ENCODE measurements at regions not wholly inside any gene's neighbourhood (a gene's known extent, or its start where the extent isn't known, plus 50 kb on each side); places are given as distances from the start of the nearest gene placed in this dataset.

DNA sequence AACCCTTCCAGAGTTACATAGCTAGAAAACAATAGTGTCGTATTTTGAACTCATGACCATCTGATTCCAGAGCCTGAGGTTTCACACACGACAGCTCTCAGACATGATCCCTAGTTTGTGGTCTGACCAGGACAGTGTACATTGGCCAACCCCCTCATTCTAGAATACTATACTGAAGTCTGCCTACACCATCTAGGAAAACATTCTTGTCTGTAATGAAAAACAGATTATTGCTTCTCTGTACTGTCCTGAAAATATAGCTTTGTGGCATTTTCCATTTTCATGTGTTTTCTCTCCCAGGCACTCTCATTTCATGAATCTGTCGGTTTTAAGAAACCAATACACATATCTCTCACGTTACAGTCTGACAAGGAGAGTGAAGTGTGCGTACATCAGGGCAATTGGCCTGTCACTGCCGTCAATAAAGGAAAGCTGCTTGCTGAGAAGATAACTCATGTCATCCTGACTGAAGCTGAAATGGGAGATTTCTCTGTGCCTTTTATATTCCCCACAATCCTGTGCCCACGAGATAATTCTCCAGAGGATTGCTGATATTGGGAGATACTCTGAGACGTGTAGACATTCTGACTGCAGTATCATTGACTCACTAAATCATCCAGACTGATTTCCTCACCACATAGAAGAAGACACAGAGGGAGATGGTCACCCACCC, 585.6 kb downstream of the PLPP3 start:
- TF ChIP-seq, protein P1, sequence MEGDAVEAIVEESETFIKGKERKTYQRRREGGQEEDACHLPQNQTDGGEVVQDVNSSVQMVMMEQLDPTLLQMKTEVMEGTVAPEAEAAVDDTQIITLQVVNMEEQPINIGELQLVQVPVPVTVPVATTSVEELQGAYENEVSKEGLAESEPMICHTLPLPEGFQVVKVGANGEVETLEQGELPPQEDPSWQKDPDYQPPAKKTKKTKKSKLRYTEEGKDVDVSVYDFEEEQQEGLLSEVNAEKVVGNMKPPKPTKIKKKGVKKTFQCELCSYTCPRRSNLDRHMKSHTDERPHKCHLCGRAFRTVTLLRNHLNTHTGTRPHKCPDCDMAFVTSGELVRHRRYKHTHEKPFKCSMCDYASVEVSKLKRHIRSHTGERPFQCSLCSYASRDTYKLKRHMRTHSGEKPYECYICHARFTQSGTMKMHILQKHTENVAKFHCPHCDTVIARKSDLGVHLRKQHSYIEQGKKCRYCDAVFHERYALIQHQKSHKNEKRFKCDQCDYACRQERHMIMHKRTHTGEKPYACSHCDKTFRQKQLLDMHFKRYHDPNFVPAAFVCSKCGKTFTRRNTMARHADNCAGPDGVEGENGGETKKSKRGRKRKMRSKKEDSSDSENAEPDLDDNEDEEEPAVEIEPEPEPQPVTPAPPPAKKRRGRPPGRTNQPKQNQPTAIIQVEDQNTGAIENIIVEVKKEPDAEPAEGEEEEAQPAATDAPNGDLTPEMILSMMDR (IDR thresholded peaks at IDR 0.05; ENCODE audit: low read length) = no peak
- no peak for TF ChIP-seq EZH2 (IDR thresholded peaks at IDR 0.05; ENCODE audit: borderline replicate concordance, low read length)
